ENCODE measurements at regions not wholly inside any gene's neighbourhood (a gene's known extent, or its start where the extent isn't known, plus 50 kb on each side); places are given as distances from the start of the nearest gene placed in this dataset.

DNA sequence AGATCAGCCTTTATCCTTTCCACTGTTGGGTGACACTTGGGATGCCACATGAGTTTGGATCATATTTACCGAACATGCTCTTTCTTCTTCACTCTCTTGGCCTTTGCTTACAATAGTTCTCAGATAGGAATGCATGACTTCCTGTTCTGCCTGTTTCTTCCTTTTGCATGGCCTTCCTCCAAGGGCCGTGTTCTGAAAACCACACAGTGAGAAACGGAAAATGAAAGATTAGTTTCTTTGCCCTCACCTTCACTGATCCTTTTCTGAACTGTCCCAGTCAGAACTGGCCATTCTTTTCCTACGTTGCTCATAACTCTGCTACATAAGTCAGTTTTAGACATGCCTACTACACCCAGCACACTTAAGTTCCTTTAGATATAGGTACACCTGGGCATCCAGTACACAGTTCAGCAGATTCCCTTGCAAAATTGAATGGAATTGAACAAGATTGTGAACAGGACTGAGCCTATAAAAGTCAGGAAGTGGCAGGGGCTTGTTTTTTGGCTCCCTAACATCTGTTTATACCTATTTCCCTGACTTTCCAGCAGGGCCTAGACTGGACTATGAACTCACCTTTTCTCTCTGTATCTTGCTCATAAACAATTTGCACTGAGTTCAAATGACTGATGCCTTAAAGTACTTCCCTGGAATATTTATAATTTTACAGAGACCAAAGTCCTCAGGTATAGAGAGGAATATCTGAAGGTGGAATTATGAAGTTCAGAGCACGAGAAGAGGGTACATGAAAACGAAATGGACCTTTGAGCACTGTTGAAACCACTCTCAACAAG is 186.4 kb upstream of the ST6GAL2 start:
- no peaks in the 10 kb centered on the region for H3K27me3 ChIP-seq (ENCODE audit: control insufficient read depth, insufficient read depth, low read length)

GRCh38 chr2:107078584-107078983 is 192.6 kb upstream of the ST6GAL2 start:
- no peak overlapping the region for H3K9ac ChIP-seq (ENCODE audit: low read depth, low read length)
- H3K4me1 ChIP-seq (ENCODE audit: control insufficient read depth, insufficient read depth, low read length) = no peaks in the 10 kb centered on the region
- no peaks in the 10 kb centered on the region for H3K36me3 ChIP-seq (ENCODE audit: insufficient read depth, low read length)
- H3K9me3 ChIP-seq (replicated peaks; ENCODE audit: low read length) = no peaks in the 10 kb centered on the region
- no peak overlapping the region for H3K4me3 ChIP-seq (ENCODE audit: low read length)
- no peaks in the 10 kb centered on the region for H3K27me3 ChIP-seq (ENCODE audit: control insufficient read depth, insufficient read depth, low read length)
- no peak overlapping the region for H3K4me2 ChIP-seq (ENCODE audit: low read length)

More for the DNA sequence above, 186.4 kb upstream of the ST6GAL2 start:
- H3K9ac ChIP-seq (ENCODE audit: low read depth, low read length) = no peak overlapping the region
- H3K9me3 ChIP-seq (replicated peaks; ENCODE audit: low read length) = peaks cover 3% of the 10 kb centered on the region
- no peaks in the 10 kb centered on the region for H3K4me1 ChIP-seq (ENCODE audit: control insufficient read depth, insufficient read depth, low read length)
- H3K4me2 ChIP-seq (ENCODE audit: low read length) = no peak overlapping the region
- no peak overlapping the region for H3K4me3 ChIP-seq (ENCODE audit: low read length)
- no peaks in the 10 kb centered on the region for H3K36me3 ChIP-seq (ENCODE audit: insufficient read depth, low read length)

GRCh38 chr2:107086497-107086896 is 200.5 kb upstream of the ST6GAL2 start:
- Histone ChIP-seq H3K4me3 (ENCODE audit: low read length) (no peak overlapping the region), H3K9me3 (replicated peaks; ENCODE audit: low read length) (no peaks in the 10 kb centered on the region), H3K4me2 (ENCODE audit: low read length) (no peak overlapping the region), H3K36me3 (ENCODE audit: insufficient read depth, low read length) (no peaks in the 10 kb centered on the region), H3K9ac (ENCODE audit: low read depth, low read length) (no peak overlapping the region), H3K27me3 (ENCODE audit: control insufficient read depth, insufficient read depth, low read length) (no peaks in the 10 kb centered on the region), H3K4me1 (ENCODE audit: control insufficient read depth, insufficient read depth, low read length) (no peaks in the 10 kb centered on the region)

GRCh38 chr2:107088156-107088555 is 202.2 kb upstream of the ST6GAL2 start:
- Histone ChIP-seq H3K36me3 (ENCODE audit: insufficient read depth, low read length) (no peaks in the 10 kb centered on the region), H3K27me3 (ENCODE audit: control insufficient read depth, insufficient read depth, low read length) (no peaks in the 10 kb centered on the region), H3K9ac (ENCODE audit: low read depth, low read length) (no peak overlapping the region), H3K4me3 (ENCODE audit: low read length) (no peak overlapping the region), H3K4me2 (ENCODE audit: low read length) (no peak overlapping the region), H3K4me1 (ENCODE audit: control insufficient read depth, insufficient read depth, low read length) (no peaks in the 10 kb centered on the region), H3K9me3 (replicated peaks; ENCODE audit: low read length) (no peaks in the 10 kb centered on the region)

DNA sequence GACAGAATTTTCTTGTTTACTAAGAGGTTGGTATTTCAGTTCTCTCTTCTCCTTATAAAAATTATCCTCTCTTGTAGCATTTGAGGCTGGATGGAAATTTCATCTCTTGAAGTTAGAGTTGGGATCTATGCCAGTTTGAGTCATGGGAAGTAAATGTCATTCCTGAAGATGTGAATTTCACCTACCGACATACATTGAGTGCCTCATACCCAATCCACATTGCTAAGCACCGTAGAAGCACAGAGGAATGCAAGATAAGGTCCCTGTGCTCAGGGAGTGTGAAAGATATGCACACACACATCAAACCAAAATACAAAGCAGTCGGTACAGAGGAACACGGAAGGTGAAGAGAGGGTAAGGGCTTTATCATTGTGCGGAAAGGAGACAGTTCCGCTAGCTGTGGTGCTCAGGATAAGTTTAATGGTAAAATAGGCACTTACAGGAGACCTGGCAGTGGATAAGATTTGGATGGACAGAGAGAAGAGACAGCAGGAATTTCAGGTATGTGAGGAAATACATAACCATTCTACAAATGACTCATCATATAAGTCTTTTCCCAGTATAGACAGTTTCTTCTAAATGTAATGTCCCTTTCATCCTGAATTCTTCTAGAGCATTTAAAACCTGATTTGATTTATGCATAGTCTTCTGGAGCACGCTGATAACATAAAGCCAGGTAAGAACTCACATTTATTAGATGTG is 205.3 kb upstream of the ST6GAL2 start:
- H3K4me3 ChIP-seq (ENCODE audit: low read length) = no peak overlapping the region
- no peaks in the 10 kb centered on the region for H3K36me3 ChIP-seq (ENCODE audit: insufficient read depth, low read length)
- no peaks in the 10 kb centered on the region for H3K9me3 ChIP-seq (replicated peaks; ENCODE audit: low read length)
- H3K4me2 ChIP-seq (ENCODE audit: low read length) = no peak overlapping the region
- H3K4me1 ChIP-seq (ENCODE audit: control insufficient read depth, insufficient read depth, low read length) = no peaks in the 10 kb centered on the region
- no peak overlapping the region for H3K9ac ChIP-seq (ENCODE audit: low read depth, low read length)
- no peaks in the 10 kb centered on the region for H3K27me3 ChIP-seq (ENCODE audit: control insufficient read depth, insufficient read depth, low read length)

GRCh38 chr2:107093426-107093957 is 207.5 kb upstream of the ST6GAL2 start:
- Histone ChIP-seq H3K4me3 (ENCODE audit: low read length) (no peak overlapping the region), H3K9ac (ENCODE audit: low read depth, low read length) (no peak overlapping the region), H3K9me3 (replicated peaks; ENCODE audit: low read length) (no peaks in the 10 kb centered on the region), H3K36me3 (ENCODE audit: insufficient read depth, low read length) (no peaks in the 10 kb centered on the region), H3K4me1 (ENCODE audit: control insufficient read depth, insufficient read depth, low read length) (no peaks in the 10 kb centered on the region), H3K4me2 (ENCODE audit: low read length) (no peak overlapping the region), H3K27me3 (ENCODE audit: control insufficient read depth, insufficient read depth, low read length) (no peaks in the 10 kb centered on the region)

GRCh38 chr2:107094450-107094986 is 208.6 kb upstream of the ST6GAL2 start:
- no peaks in the 10 kb centered on the region for H3K4me1 ChIP-seq (ENCODE audit: control insufficient read depth, insufficient read depth, low read length)
- no peaks in the 10 kb centered on the region for H3K9me3 ChIP-seq (replicated peaks; ENCODE audit: low read length)
- no peak overlapping the region for H3K9ac ChIP-seq (ENCODE audit: low read depth, low read length)
- no peaks in the 10 kb centered on the region for H3K27me3 ChIP-seq (ENCODE audit: control insufficient read depth, insufficient read depth, low read length)
- H3K36me3 ChIP-seq (ENCODE audit: insufficient read depth, low read length) = no peaks in the 10 kb centered on the region
- H3K4me3 ChIP-seq (ENCODE audit: low read length) = no peak overlapping the region
- no peak overlapping the region for H3K4me2 ChIP-seq (ENCODE audit: low read length)

DNA sequence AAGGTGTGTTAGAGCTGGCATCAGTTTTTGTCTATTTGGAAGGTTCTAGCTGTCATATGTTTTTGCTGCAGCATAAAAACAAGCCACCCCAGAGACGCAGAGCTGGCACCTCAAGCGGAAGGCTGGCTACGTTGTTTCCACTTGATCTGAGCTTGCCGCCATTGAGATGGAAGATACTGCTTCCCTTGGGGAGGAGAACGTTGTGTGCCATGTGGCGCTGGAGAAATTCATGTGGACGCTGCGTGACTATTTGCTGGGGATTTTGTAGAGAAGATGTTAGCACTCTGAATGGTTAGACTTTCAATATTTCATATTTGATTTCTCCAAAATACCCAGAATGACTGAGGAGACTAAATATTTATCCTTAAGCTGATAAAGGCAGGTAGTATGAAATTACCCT is 216.2 kb upstream of the ST6GAL2 start:
- Histone ChIP-seq H3K9ac (ENCODE audit: low read depth, low read length) (no peak overlapping the region), H3K9me3 (replicated peaks; ENCODE audit: low read length) (no peaks in the 10 kb centered on the region), H3K4me1 (ENCODE audit: control insufficient read depth, insufficient read depth, low read length) (no peaks in the 10 kb centered on the region), H3K27me3 (ENCODE audit: control insufficient read depth, insufficient read depth, low read length) (no peaks in the 10 kb centered on the region), H3K36me3 (ENCODE audit: insufficient read depth, low read length) (no peaks in the 10 kb centered on the region), H3K4me3 (ENCODE audit: low read length) (no peak overlapping the region), H3K4me2 (ENCODE audit: low read length) (no peak overlapping the region)

DNA sequence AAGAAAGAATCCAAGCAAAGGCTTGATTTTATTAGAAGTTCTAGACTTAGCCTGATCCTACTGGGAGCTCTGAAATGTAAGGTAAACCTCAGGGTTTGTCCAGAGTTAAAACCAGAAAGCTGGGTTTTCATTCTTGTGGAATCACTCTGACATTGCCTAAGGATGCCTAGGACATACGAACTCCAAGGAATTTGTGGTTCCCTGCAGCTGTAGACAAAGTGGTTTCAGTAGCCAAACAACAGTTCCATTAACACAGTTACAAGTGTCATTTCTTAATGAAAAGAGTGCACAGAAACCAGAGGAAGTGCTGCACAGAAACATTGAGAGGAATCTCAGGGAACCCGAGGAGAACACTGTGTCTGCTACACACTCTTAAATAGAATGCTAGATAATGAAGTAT is 221.4 kb upstream of the ST6GAL2 start:
- no peak overlapping the region for H3K9ac ChIP-seq (ENCODE audit: low read depth, low read length)
- no peaks in the 10 kb centered on the region for H3K36me3 ChIP-seq (ENCODE audit: insufficient read depth, low read length)
- no peaks in the 10 kb centered on the region for H3K4me1 ChIP-seq (ENCODE audit: control insufficient read depth, insufficient read depth, low read length)
- no peaks in the 10 kb centered on the region for H3K27me3 ChIP-seq (ENCODE audit: control insufficient read depth, insufficient read depth, low read length)
- H3K4me2 ChIP-seq (ENCODE audit: low read length) = no peak overlapping the region
- no peak overlapping the region for H3K4me3 ChIP-seq (ENCODE audit: low read length)
- peaks cover 4% of the 10 kb centered on the region for H3K9me3 ChIP-seq (replicated peaks; ENCODE audit: low read length)

GRCh38 chr2:107108556-107108955 is 222.6 kb upstream of the ST6GAL2 start:
- H3K27me3 ChIP-seq (ENCODE audit: control insufficient read depth, insufficient read depth, low read length) = no peaks in the 10 kb centered on the region
- H3K9ac ChIP-seq (ENCODE audit: low read depth, low read length) = no peak overlapping the region
- H3K4me2 ChIP-seq (ENCODE audit: low read length) = no peak overlapping the region
- no peaks in the 10 kb centered on the region for H3K36me3 ChIP-seq (ENCODE audit: insufficient read depth, low read length)
- H3K9me3 ChIP-seq (replicated peaks; ENCODE audit: low read length) = peaks cover 4% of the 10 kb centered on the region
- no peak overlapping the region for H3K4me3 ChIP-seq (ENCODE audit: low read length)
- H3K4me1 ChIP-seq (ENCODE audit: control insufficient read depth, insufficient read depth, low read length) = no peaks in the 10 kb centered on the region

DNA sequence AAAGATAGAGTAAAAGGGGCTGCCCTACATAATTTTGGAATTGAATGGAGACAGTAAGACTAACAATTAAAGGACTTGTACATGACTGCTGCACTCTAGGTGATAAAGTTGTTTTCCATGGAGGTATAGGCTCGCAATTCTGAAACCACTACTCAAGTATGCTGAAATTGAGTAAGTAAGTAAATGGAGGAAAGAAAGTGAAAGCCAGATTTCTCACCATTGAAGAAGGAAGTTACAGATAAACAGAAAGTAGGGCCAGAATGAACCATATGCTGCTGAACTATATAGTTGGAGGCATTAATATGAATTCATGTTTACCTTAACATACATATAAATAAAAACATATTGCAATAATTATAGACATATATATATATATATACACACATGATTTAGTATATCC is 225.7 kb upstream of the ST6GAL2 start:
- H3K9ac ChIP-seq (ENCODE audit: low read depth, low read length) = no peak overlapping the region
- H3K9me3 ChIP-seq (replicated peaks; ENCODE audit: low read length) = peaks cover 4% of the 10 kb centered on the region
- H3K4me2 ChIP-seq (ENCODE audit: low read length) = no peak overlapping the region
- no peaks in the 10 kb centered on the region for H3K36me3 ChIP-seq (ENCODE audit: insufficient read depth, low read length)
- no peak overlapping the region for H3K4me3 ChIP-seq (ENCODE audit: low read length)
- H3K27me3 ChIP-seq (ENCODE audit: control insufficient read depth, insufficient read depth, low read length) = no peaks in the 10 kb centered on the region
- H3K4me1 ChIP-seq (ENCODE audit: control insufficient read depth, insufficient read depth, low read length) = no peaks in the 10 kb centered on the region

Data from skeletal muscle satellite cell (primary cell).